ENCODE measurements at regions not wholly inside any gene's neighbourhood (a gene's known extent, or its start where the extent isn't known, plus 50 kb on each side); places are given as distances from the start of the nearest gene placed in this dataset.

GRCh38 chr20:22504829-22505377, 79.5 kb downstream of the FOXA2 start:
- H3K9me3 Mint-ChIP-seq: no peaks in the 10 kb centered on the region
- peaks cover 64% of the 10 kb centered on the region for H3K27me3 Mint-ChIP-seq (ENCODE audit: low read depth)
- H3K79me1 ChIP-seq (ENCODE audit: insufficient read depth, low read depth, low read length, poor library complexity, severe bottlenecking): no peaks in the 10 kb centered on the region
- no peak overlapping the region for H2BK12ac ChIP-seq (ENCODE audit: insufficient read length, low read depth, low read length)
- DNase-seq: no peak
- no peaks in the 10 kb centered on the region for H3K27me3 ChIP-seq (ENCODE audit: insufficient read depth, low read length)
- no peak overlapping the region for H2BK20ac ChIP-seq (ENCODE audit: low read depth, low read length, poor library complexity, severe bottlenecking)
- H3K23ac ChIP-seq (ENCODE audit: insufficient read length, low read depth, low read length): no peak overlapping the region
- no peak overlapping the region for H3K18ac ChIP-seq (ENCODE audit: insufficient read length, low read depth, low read length)
- no peak overlapping the region for H3K56ac ChIP-seq (ENCODE audit: insufficient read length, low read depth, low read length)
- H3K9me3 ChIP-seq (ENCODE audit: control insufficient read depth, low read depth, low read length): no peaks in the 10 kb centered on the region
- H3K27ac ChIP-seq (ENCODE audit: insufficient read length, low read depth, low read length): no peak overlapping the region
- H3K4me3 Mint-ChIP-seq: no peak overlapping the region
- no peaks in the 10 kb centered on the region for H3K79me2 ChIP-seq (ENCODE audit: insufficient read depth, low read length)
- no peak overlapping the region for H3K9ac ChIP-seq (ENCODE audit: extremely low read depth, insufficient read length, low read length)
- H3K36me3 Mint-ChIP-seq (ENCODE audit: insufficient read depth in 1 of 3, low read depth in 3 of 3): no peaks in the 10 kb centered on the region
- H3K4me1 Mint-ChIP-seq: peaks cover 6 to 10% of the 10 kb centered on the region in 2 experiments
- no peak overlapping the region for H2AFZ ChIP-seq (ENCODE audit: low read length)
- H3K4me1 ChIP-seq (ENCODE audit: insufficient read depth, low read length): no peaks in the 10 kb centered on the region
- H2BK15ac ChIP-seq (ENCODE audit: low read depth, low read length): no peak overlapping the region
- H4K8ac ChIP-seq (replicated peaks; ENCODE audit: insufficient read length, low read depth, low read length): no peak overlapping the region
- H2BK5ac ChIP-seq (ENCODE audit: insufficient read length, low read length): no peak overlapping the region
- no peaks in the 10 kb centered on the region for H4K20me1 ChIP-seq (ENCODE audit: control insufficient read depth, insufficient read depth, insufficient read length)
- H3T11ph ChIP-seq (ENCODE audit: low read length): no peak overlapping the region
- no peak overlapping the region for H3K27ac Mint-ChIP-seq
- H3K23me2 ChIP-seq (ENCODE audit: insufficient read length, low read depth, low read length, poor library complexity, severe bottlenecking): no peaks in the 10 kb centered on the region
- H2BK120ac ChIP-seq (ENCODE audit: low read depth, low read length, poor library complexity, severe bottlenecking): no peak overlapping the region
- no peak for TF ChIP-seq CTCF (conservative IDR thresholded peaks at IDR 0.05)
- H4K91ac ChIP-seq (ENCODE audit: insufficient read length, low read depth, low read length): no peak overlapping the region
- WGBS (ENCODE audit: extremely low coverage, insufficient read length, low lambda C conversion rate): no CpG with 5 or more reads among the region's 4 CpGs
- H3K4me2 ChIP-seq (ENCODE audit: insufficient read depth, insufficient read length, low read length): no peak overlapping the region
- H3K4ac ChIP-seq (ENCODE audit: low read depth, low read length): no peak overlapping the region
- H3K14ac ChIP-seq (ENCODE audit: insufficient read depth, low read length): no peak overlapping the region
- no peak overlapping the region for H4K5ac ChIP-seq (ENCODE audit: insufficient read length, low read depth, low read length)
- H2AK5ac ChIP-seq (ENCODE audit: insufficient read length, low read length): no peak overlapping the region

Measured in H9 (cell line).